AG09319 (cell line): ENCODE measurements at regions not wholly inside any gene's neighbourhood (a gene's known extent, or its start where the extent isn't known, plus 50 kb on each side); places are given as distances from the start of the nearest gene placed in this dataset.

ENCODE experiments used
- DNase-seq: peaks from one replicate; pipeline ENCODE4 v3.0.0-alpha.2; 2010; ENCODE audit warnings: low read depth; ENCODE audit errors: extremely low read depth
- CTCF ChIP-seq: IDR thresholded peaks from 2 replicates; pipeline ENCODE4 v1.5.1; 2011; ENCODE audit warnings: low read depth, mild to moderate bottlenecking, inconsistent platforms, low read length, moderate library complexity

GRCh38 chr2:181314551-181314950 lies 142.6 kb upstream of the ITGA4 start:
- no peak for TF ChIP-seq CTCF
- no peak for DNase-seq

- TF ChIP-seq CTCF, result no peak
- no peak for DNase-seq
Measured at GRCh38 chr2:181317511-181317910, 139.7 kb upstream of the ITGA4 start.

- no peak for DNase-seq
- TF ChIP-seq CTCF, result no peak
Measured at GRCh38 chr2:181318504-181319280, 138.5 kb upstream of the ITGA4 start.

GRCh38 chr2:181319286-181319685 lies 137.9 kb upstream of the ITGA4 start:
- DNase-seq, result no peak
- no peak for TF ChIP-seq CTCF

- no peak for TF ChIP-seq CTCF
- no peak for DNase-seq
Measured at GRCh38 chr2:181320638-181321037, 136.5 kb upstream of the ITGA4 start.

DNA sequence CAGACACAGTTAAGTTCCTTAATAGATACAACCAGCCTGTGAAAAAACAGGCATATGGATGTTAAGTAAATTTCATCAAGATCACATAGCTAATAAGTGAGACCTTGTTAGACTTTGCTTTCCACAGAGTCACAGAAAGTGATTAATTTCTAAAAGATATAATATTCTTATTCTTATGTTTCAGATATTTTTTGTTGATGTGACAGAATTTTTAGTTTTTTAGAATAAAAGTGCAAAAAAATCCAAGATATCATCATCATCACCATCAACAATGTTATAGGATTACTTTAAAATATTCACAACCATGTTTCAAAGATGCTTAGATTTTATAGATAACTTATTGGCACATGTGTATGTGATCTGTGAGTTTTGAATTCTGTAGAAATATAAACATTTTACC lies 132.3 kb upstream of the ITGA4 start:
- TF ChIP-seq CTCF, result no peak
- no peak for DNase-seq

DNA sequence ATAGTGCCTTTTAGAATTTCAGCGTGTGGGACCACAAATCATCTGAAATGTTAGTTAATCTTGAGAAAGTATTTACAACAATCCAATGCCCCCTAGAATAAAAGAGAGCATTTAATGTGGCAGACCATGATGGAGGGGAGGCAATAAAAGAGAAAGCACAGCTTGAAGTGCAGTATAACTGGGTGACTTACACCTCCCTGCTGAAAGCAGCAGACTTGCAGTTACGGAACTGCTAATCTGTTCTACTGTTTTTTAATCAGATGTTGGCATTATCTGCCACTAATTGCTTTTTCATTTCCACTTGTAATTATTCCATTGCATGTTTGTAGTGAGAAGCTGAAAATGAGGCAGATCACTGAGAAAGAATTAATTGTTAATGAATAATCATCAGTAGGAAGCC lies 130.5 kb upstream of the ITGA4 start:
- no peak for TF ChIP-seq CTCF
- no peak for DNase-seq
